ENCODE measurements at regions not wholly inside any gene's neighbourhood (a gene's known extent, or its start where the extent isn't known, plus 50 kb on each side); places are given as distances from the start of the nearest gene placed in this dataset.
"Not testable (repeated sequence)": the region's sequence is repeated elsewhere in the genome, so short reads cannot be mapped to it uniquely, and the experiment has no call there.

DNA sequence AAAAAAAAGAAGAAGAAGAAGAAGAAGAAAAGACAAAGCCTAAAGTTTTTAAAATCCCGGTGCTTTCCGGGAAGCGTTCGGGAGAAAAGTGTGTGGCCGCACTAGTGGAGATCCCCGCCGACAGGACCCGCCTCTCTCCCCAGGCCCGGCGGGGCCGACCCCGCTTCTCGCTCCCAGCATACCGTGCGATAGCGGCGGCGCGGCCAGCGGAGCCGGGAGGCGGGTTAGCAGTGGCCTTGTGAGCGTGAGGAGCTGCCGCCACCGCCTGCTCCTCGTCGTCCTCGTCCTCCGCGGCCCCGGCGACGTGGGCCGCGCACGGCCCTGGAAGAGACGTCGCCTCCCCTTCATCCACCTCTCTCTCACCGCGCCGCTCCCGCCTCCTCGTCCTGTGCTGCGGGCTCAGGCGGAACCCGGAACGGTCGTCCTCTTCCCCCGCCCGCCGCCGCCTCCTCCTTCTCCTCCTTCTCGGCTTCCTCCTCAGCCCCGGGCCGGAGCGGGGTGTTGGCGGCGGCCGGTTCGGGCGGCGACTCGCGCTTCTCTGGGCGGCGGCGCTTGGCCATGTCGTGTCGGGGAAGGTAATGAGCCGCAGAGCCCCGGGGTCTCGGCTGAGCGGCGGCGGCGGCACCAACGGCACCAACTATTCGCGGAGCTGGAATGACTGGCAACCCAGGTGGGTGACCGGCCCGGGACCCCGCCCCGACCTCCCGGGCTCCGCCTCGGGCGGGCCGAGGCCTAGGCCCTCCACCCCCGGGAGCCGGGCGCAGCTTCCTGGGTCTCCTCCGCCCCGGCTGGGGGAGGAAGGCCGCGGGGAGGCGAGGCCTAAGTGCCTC, 62.6 kb upstream of the CDR2 start:
- not testable (repeated sequence) for H3K4me1 Mint-ChIP-seq, H3K27me3 Mint-ChIP-seq, H3K9me3 Mint-ChIP-seq, H3K36me3 Mint-ChIP-seq
- ATAC-seq (ENCODE audit: low read depth in 2 of 2) (peak; percentile 79 to 81), DNase-seq (peak; percentile 61)
- Mint-ChIP-seq H3K27ac (peak overlapping the region; percentile 80 to 99 (median 95)), H3K4me3 (peak overlapping the region; percentile 90 to 99 (median 96))

DNA sequence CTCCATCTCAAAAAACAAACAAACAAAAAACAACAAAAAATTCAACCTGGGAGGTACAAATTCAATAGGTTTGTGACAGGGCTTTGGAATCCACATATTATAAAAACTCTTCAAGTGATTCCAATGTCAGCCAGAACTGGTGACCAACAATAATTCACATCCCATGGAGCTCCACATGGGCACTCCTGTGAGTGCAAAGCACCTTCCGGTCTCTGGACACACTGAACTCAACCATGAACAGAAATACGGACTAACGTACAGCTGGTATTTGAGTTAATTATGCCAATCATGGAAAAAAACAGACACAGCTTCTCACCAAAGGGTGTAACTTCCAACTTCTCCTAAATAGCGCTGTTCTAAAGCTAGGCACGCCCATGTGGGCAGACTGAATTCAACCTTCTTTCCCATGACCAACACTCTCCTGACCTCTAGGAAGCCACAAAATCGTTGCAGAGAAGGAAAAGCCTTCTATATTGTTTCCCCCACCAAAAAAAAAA, 62.0 kb upstream of the CDR2 start:
- peak; percentile 18 to 24 for ATAC-seq (ENCODE audit: low read depth in 2 of 2)
- peak overlapping the region; percentile 90 to 99 (median 96) for H3K4me3 Mint-ChIP-seq
- not testable (repeated sequence) for H3K4me1 Mint-ChIP-seq, DNase-seq, H3K9me3 Mint-ChIP-seq, H3K36me3 Mint-ChIP-seq, H3K27me3 Mint-ChIP-seq
- H3K27ac Mint-ChIP-seq, result peak overlapping the region; percentile 80 to 99 (median 95)

DNA sequence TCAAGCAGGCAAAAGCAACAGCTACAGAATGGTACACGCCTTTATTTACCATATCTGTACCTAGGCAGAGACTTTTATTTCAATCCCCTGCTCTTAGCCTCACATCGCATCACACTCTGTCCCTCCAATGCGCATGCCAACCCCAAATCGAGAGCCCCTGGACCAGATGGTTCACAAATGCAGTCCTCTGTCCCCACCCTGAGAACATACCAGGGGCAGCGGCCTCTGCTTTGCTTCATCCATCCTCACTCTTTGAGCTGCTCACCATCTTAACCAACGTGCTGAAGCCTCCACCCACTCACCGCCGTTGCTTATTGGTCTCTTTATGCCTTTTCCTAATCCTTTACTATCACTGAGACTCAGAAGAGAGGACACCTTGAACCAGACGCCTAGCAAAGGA, 56.9 kb upstream of the CDR2 start:
- not testable (repeated sequence) for H3K4me3 Mint-ChIP-seq; H3K9me3 Mint-ChIP-seq; H3K27ac Mint-ChIP-seq; ATAC-seq (ENCODE audit: low read depth in 2 of 2); H3K27me3 Mint-ChIP-seq; H3K4me1 Mint-ChIP-seq; H3K36me3 Mint-ChIP-seq; DNase-seq

DNA sequence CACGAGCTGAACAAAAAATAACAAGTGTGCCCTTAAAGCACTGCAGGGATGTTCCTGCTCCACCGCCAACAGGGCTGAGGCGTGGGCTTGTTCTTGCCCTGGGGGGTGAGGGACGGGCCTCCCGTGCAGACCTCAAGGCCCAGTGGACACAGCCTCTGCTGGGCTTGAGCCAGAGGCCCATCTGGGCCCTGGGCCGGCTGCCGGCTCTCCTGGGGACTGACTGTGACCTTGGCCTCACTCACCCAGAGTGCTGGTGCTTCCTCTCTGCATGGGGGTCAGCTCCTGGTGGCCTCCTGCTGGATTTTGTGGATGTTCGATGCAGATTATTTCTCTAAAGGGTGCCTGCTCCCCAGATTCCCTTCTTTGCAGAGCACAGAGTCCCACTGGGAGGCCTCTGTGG, 54.2 kb upstream of the CDR2 start:
- H3K9me3 Mint-ChIP-seq, result peaks cover 0 to 1% (median 0%) of the 10 kb centered on the region in 7 donors
- peaks cover 5 to 14% of the 10 kb centered on the region in 2 donors for H3K36me3 Mint-ChIP-seq
- no peak for ATAC-seq (ENCODE audit: low read depth in 2 of 2)
- no peak for DNase-seq
- no peaks in the 10 kb centered on the region for H3K27me3 Mint-ChIP-seq
- H3K4me3 Mint-ChIP-seq, result no peak overlapping the region
- peaks cover 0 to 5% (median 0%) of the 10 kb centered on the region in 3 donors for H3K4me1 Mint-ChIP-seq
- no peak overlapping the region for H3K27ac Mint-ChIP-seq

DNA sequence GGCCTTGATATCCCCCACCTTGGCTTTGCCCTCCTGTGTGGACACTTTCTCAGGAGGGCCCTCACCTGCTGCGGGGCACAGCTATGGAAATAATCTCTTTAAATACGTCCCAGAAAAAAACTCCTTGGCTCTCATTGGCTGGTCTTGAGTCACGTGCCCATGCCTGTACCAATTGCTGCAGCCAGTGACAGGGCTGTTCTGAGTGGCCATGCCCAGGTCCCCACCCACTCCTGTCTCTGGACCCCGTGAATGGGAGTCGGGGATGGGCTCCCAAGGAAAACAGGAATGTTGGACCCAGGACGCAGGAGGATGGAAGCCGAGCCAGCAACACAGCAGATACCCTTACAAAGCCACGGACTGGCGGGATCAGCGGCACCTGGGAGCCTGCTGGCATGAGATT, 53.1 kb upstream of the CDR2 start:
- no peak for DNase-seq
- Mint-ChIP-seq H3K9me3 (peaks cover 0 to 4% (median 0%) of the 10 kb centered on the region in 7 donors), H3K27me3 (no peaks in the 10 kb centered on the region), H3K4me1 (peaks cover 0 to 5% (median 0%) of the 10 kb centered on the region in 3 donors), H3K4me3 (no peak overlapping the region), H3K36me3 (peaks cover 10 to 21% of the 10 kb centered on the region in 2 donors), H3K27ac (no peak overlapping the region)
- no peak for ATAC-seq (ENCODE audit: low read depth in 2 of 2)

DNA sequence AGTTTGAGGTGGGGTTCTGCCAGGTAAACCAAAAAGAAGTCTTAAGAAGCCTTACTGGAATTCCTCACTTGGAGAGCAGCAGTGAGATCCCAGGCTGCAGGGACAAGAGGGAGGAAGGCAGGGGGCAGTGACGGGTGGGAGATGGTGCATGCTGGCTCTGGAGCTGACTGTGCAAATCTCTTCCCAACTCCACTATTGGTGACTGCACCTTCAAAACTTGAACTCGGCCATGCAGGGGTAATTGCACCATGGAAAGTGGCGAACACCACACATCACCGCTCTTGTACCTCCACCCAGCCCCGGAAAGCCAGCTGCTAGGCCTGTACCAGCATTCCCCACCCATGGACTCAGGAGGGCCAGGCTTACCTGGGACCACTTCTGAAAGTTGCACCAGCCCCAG, 51.4 kb upstream of the CDR2 start:
- Mint-ChIP-seq H3K27me3 (no peaks in the 10 kb centered on the region), H3K27ac (no peak overlapping the region), H3K4me1 (peaks cover 0 to 5% (median 0%) of the 10 kb centered on the region in 3 donors), H3K4me3 (no peak overlapping the region), H3K9me3 (peaks cover 0 to 4% (median 0%) of the 10 kb centered on the region in 7 donors), H3K36me3 (peaks cover 10 to 21% of the 10 kb centered on the region in 2 donors)
- ATAC-seq (ENCODE audit: low read depth in 2 of 2) (no peak), DNase-seq (no peak)

DNA sequence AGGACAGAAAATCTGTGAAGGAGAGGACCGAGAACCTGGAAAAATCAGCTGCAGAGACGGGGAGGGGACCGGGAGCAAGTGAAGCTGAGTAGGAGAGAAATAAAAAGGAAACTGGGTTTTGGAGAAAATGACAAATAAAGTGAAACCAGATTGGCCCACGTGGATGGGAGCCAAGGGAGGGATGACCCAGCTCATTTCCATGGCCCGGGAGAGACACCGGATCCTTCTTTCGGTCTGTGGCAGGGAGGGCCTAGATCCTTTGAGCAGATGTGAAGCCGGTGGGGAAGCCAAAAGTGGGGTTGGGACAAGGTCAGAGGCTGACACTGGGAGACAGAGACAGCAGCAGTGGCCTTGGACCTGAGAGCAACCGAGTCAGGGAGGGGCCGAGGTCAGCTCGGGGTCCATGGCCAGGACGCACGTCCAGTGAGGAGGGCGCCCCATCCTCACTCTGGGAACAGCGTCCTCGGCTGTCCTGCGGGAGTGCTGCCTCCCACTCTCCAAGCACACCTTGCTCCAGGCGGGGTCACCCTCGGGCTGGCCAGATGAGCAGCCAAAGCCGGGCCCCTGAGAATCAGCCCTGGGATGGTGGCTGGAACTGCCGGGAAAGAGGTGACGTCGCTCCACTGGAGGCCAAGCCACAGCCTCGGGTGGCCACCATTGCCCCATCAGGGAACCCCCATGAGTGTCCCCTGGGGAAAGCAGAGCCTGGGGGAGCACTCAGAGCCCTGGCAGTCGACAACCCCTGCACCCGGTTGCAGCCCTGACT, 50.8 kb upstream of the CDR2 start:
- H3K9me3 Mint-ChIP-seq, result peaks cover 0 to 4% (median 0%) of the 10 kb centered on the region in 7 donors
- H3K27ac Mint-ChIP-seq, result no peak overlapping the region
- H3K4me1 Mint-ChIP-seq, result peaks cover 0 to 5% (median 0%) of the 10 kb centered on the region in 3 donors
- no peak for ATAC-seq (ENCODE audit: low read depth in 2 of 2)
- no peaks in the 10 kb centered on the region for H3K27me3 Mint-ChIP-seq
- no peak overlapping the region for H3K4me3 Mint-ChIP-seq
- H3K36me3 Mint-ChIP-seq, result peaks cover 10 to 21% of the 10 kb centered on the region in 2 donors
- DNase-seq, result no peak

DNA sequence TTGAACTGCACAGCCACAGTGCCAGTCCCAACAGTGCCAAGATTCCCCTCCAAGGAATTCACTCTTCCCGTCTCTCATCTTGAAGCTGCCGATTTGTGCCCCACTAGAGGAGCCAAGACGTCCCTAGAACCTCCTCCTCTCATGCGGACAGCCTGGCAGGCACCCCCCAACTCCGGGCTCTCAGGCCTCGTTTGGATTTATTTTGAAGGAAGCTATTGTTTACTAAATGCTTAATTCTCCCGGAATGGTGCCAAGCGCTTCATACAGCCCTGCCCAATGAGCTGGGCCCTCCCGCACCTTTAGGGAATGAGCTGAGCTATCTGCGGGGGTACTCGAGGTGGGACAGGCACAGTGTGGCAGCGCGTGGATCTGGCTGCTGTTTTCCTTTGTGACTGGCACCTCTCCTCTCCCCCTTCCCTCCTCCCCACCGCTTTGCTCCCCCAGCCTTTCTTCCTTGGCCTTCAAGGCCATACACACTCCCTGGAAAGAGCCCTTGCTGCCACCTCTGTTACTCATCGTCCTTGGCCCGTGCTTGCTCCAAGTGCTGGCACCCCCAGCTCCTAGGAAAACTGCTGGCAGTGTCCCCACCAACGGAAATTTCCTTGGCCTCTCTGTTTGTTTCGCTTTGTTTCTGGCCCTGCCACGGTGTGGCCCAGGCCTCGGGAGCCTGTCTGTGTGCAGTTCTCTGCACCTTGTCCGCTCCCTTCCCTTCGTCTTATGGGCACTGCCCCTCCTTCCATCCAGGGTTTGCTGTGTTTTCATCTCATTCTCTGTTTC, 49.9 kb upstream of the CDR2 start:
- Mint-ChIP-seq H3K27ac (peak overlapping the region in 1 of 6 donors; percentile 81), H3K4me3 (no peak overlapping the region), H3K9me3 (peaks cover 0 to 4% (median 0%) of the 10 kb centered on the region in 7 donors), H3K4me1 (peaks cover 0 to 5% (median 0%) of the 10 kb centered on the region in 3 donors), H3K36me3 (peaks cover 10 to 21% of the 10 kb centered on the region in 2 donors), H3K27me3 (no peaks in the 10 kb centered on the region)
- DNase-seq, result no peak
- ATAC-seq (ENCODE audit: low read depth in 2 of 2), result no peak

Measured in naive B cell (primary cell).